SU-DHL-6 (cell line): ENCODE measurements at regions not wholly inside any gene's neighbourhood (a gene's known extent, or its start where the extent isn't known, plus 50 kb on each side); places are given as distances from the start of the nearest gene placed in this dataset.

Experiments
- CTCF ChIP-seq: fragments of 200-600 bp; sonication (generic); IDR thresholded peaks from one replicate; pipeline ENCODE4 v1.5.1; 2017; ENCODE audit warnings: antibody characterized with exemption, mild to moderate bottlenecking, low read length, moderate library complexity; ENCODE audit not compliant: insufficient read depth, poor library complexity, severe bottlenecking
- EZH2phosphoT487 ChIP-seq: fragments of 200-600 bp; sonication (generic), shearing (Covaris generic); conservative IDR thresholded peaks from 2 replicates; pipeline ENCODE4 v1.6.1; 2018; ENCODE audit warnings: mild to moderate bottlenecking, antibody characterized with exemption, low read length, moderate library complexity, mixed read lengths

DNA sequence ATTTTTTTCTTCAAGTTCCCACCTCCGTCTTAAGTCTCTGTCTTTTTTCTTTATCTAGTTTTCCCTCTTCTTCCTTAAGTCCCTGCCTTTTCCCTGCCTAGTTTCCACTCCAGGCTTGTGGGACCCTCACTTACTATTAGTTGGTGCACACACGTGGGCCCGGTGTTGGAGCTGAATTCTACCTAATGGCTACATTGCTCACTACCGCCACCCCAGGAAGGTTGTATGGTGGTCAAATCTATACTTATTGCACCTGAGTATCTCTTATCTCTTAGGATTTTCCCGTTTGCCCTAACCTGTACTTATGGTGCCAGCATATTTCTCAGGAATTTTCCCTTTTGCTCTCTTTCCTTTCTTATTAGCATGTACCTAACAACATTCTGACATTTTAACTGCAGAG is 692.8 kb downstream of the EPM2A start:
- TF ChIP-seq EZH2phosphoT487 (no peak), CTCF (no peak)
